ENCODE measurements at regions not wholly inside any gene's neighbourhood (a gene's known extent, or its start where the extent isn't known, plus 50 kb on each side); places are given as distances from the start of the nearest gene placed in this dataset.

DNA sequence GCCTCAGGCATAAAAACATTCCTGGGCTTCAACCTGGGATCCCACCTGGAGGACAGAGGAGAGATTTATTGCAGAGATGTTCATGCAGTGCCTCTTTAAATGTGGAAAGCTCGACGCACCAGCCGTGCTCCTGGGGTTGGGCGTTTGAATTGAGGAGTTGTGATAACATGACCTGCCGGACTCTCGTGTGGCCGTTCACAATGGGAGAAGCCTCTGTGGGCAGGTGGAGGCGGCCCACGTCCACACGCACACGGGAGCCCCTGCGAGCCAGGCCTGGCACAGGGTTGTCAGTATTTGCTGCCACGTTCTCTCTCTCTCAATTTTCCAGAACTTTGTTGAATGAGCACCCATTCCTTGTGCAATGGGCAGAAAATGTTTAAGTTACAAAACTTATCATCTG is 58.3 kb upstream of the PPARA start:
- FAIRE-seq = no peak

- no peak for FAIRE-seq
These were observed 57.5 kb upstream of the PPARA start for GRCh38 chr22:46092670-46093410.

DNA sequence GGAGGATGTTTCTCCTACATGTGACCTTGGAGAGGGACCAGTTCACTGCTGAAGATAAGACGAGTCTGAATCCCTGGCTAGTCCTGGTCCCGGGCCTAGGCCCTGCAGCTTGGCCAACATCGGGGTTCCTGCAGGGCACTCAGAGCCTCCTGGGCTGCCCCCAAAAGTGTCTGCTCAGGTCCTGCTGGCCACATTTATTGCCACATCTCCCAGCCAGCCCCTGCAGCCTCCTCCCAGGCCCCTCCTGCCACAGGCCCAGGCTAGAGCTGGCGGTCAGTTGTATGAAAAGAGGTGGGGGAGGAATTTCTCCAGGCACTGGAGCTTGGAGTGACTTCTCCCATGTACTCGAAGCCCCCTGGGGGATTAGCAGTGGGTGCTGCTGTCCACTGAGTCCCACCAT is 56.5 kb upstream of the PPARA start:
- no peak for FAIRE-seq

DNA sequence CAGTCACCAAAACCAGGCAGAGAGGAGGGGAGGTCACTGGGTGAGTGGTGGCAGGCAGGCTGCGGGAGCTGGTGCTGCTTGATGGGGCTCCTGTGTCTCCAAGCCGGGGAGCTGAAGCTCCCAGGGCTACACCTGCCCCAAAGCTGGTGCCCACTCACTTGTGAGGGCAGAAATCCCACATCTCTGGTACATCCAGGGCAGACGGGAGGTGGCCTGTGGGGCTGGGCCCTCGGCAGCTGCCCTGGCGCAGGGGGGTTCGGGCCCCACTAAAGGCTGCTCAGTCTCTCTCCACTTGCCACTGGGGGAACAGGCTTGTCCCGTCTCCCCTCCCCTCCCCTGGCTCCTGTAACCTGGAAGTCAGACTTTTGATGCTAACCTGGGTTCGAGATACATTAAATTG is 55.6 kb upstream of the PPARA start:
- no peak for FAIRE-seq

DNA sequence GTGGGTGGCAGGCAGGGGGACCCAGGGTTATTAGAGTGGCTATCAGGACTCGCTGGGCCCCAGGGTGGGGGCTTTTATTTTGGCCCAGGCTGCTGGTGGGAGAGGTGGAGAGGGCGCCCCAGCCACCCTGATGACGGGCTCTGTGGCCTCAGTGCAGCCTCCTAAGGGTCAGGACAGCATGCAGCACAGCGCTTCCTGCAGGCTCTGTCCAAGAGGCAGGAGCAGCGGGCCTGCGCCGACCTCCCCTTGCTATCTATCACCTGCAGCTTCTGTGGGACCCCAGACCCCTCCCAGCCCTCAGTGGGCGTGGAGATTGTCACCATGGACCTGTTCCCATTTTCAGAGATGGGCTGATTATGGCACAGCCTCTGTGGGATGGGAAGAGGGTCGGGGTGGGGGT is 54.3 kb upstream of the PPARA start:
- FAIRE-seq = no peak

- no peak for FAIRE-seq
These were observed 53.6 kb upstream of the PPARA start for GRCh38 chr22:46096706-46097230.

GRCh38 chr22:46097268-46097900 is 52.9 kb upstream of the PPARA start:
- FAIRE-seq = no peak

DNA sequence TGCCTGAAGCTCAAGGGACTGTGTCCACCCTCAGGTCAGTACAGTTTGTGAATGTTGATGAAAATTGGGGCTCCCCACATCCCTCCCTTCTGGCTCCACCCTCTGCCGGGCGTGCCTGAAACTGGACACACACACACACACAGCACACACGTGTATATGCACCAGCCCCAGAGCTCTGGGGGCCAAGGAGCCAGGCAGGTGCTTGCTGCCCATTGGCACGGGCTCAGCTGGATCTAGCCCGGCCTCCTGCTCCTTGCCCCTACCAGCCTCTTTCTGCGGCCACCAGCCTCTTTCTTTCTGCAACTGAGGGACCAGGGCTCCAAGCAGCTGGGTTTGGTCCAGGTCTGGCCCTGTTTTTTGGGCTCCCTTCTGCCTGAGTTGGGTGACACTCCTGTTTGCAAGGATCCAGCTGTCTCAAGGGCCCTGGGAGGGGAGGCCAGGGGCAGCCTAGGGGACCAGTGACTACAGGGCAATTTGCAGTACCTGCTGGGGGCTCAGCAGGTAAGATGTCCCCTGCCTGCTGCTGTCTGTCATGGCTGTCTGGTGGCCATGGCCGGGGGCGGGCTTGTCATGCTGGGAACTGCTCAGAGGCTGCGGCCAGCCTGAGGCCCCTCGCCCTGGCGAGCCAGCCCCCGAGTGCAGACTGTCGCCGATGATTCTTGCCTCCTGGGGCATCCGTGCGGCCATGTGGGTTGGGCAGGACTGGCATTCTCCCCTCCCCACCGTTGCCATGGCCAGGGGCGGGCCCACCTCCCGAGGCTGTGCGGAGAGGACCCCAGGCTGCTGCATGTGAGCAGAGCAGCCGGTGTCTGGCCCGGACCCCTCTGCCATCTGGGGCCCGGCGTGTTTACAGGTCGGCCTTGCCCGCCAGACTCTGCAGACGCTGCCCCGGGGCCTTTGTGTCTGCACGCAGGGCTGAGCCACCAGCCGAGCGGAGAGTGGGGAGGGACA is 51.5 kb upstream of the PPARA start:
- FAIRE-seq = no peak

GRCh38 chr22:46099740-46100139 is 50.6 kb upstream of the PPARA start:
- FAIRE-seq = no peak

- no peak for FAIRE-seq
These were observed 49.8 kb upstream of the PPARA start for GRCh38 chr22:46100401-46101105.
